OCI-LY1 (cell line): ENCODE measurements at regions not wholly inside any gene's neighbourhood (a gene's known extent, or its start where the extent isn't known, plus 50 kb on each side); places are given as distances from the start of the nearest gene placed in this dataset.

ENCODE experiments used
- CTCF ChIP-seq: fragments of 200-600 bp; sonication (generic), shearing (Covaris generic); IDR thresholded peaks from 2 replicates; pipeline ENCODE4 v1.5.1; 2017; ENCODE audit warnings: mild to moderate bottlenecking, antibody characterized with exemption, low read length, moderate library complexity, mixed read lengths
- EZH2 ChIP-seq: fragments of 200-600 bp; sonication (generic), shearing (Covaris generic); IDR thresholded peaks from 2 replicates; pipeline ENCODE4 v1.8.0; 2017; ENCODE audit warnings: borderline replicate concordance, mixed run types, mild to moderate bottlenecking, antibody characterized with exemption, low read length, moderate library complexity, mixed read lengths

- no peak for TF ChIP-seq CTCF
- TF ChIP-seq EZH2 = no peak
Observed at GRCh38 chr3:135460273-135460672, 505.3 kb upstream of the PPP2R3A start.
